ENCODE measurements at regions not wholly inside any gene's neighbourhood (a gene's known extent, or its start where the extent isn't known, plus 50 kb on each side); places are given as distances from the start of the nearest gene placed in this dataset.
"Not testable (repeated sequence)": the region's sequence is repeated elsewhere in the genome, so short reads cannot be mapped to it uniquely, and the experiment has no call there.

- not testable (repeated sequence) for DNase-seq (ENCODE audit: low read depth in 2 of 2, low spot score in 1 of 2)
Observed at GRCh38 chr1:149157409-149157808, 54.1 kb upstream of the NBPF9 start.

- not testable (repeated sequence) for DNase-seq (ENCODE audit: low read depth in 2 of 2, low spot score in 1 of 2)
Observed at GRCh38 chr1:149158308-149158707, 55.0 kb upstream of the NBPF9 start.

GRCh38 chr1:149163063-149163444 lies 59.7 kb upstream of the NBPF9 start:
- not testable (repeated sequence) for DNase-seq (ENCODE audit: low read depth in 2 of 2, low spot score in 1 of 2)

DNA sequence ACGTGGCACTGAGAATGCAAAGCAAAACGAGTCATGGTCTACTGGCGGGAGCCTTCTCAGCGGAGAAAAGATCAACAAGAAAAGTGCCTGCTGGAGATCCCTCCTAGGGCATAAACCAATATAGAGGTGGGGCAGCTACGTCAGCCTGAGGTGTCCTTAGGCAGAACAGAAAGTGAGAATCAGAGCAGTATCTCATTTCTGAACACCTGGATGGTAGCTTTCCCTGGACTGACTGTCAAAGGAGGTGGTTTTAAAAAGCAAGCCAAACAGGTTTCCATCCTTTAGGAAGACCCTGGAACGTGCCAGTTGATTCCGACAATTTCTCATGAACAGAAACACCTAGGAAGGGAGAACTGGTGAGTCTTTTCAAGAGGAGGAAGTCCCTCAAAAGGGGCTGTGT lies 71.4 kb upstream of the NBPF9 start:
- DNase-seq (ENCODE audit: low read depth in 2 of 2, low spot score in 1 of 2), result not testable (repeated sequence)

GRCh38 chr1:149175812-149176211 lies 72.5 kb upstream of the NBPF9 start:
- not testable (repeated sequence) for DNase-seq (ENCODE audit: low read depth in 2 of 2, low spot score in 1 of 2)

DNA sequence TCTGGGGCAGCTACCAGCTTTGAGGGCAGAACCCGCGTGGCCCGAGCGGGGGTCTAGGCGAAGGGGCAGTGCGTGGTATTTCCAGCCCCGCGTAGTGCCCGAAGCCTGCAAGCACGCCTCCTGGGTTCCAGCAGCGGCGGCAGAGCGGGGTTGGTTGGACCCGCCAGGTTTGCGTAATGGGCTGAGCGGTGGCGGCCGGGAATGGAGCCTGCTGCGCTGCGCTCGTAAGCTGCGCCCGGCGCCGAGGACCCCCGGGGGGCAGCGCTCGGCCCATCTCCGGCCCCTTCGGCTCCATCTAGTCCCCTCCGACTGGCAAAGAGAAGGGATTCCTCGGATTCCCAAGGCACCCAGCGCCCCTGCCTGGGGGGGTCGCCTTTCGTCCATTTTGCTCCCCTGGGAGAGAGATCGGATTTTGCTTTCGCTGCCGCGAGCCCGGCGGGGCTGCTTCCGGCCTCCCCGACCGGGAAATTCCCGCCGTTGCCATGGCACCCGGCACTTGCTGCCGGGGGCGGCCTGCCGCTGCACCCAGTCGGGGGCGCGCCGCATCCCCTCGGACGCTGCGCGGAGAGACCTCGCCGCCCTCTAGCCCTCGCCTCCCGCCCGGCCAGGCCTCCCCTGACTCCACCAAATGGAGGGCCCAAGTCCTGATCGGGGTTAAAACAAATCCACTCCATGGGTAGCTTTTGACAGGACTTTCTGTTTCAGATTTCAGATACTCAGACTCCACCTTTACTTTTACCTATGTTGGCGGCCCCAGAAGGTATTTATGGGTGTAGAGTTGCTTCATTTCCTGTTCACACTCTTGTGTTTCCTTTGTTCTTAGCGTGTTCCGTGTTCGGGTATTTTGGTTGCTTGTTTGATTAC lies 73.3 kb upstream of the NBPF9 start:
- DNase-seq (ENCODE audit: low read depth in 2 of 2, low spot score in 1 of 2), result peak; percentile 27 to 45

GRCh38 chr1:149190742-149191141 lies 87.4 kb upstream of the NBPF9 start:
- not testable (repeated sequence) for DNase-seq (ENCODE audit: low read depth in 2 of 2, low spot score in 1 of 2)

DNA sequence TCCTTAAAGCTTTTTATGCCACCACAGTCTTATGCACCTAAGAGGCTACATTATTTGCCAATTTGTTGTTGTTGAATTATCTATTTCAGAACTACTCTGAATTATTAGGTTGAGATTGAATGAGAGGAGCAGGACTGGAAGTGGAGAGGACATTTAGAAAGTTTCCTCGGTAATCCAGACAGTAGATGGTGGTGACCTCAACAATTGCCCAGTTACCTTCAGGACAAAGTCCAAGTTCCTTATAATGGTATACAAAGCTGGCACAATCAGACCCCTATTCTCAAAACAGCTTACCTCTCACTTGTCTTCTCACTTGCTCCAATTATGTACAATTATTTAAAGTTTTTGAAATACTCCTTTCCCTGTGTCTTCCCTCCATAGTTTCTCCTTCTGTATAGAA lies 93.3 kb upstream of the NBPF9 start:
- DNase-seq (ENCODE audit: low read depth in 2 of 2, low spot score in 1 of 2), result not testable (repeated sequence)

DNA sequence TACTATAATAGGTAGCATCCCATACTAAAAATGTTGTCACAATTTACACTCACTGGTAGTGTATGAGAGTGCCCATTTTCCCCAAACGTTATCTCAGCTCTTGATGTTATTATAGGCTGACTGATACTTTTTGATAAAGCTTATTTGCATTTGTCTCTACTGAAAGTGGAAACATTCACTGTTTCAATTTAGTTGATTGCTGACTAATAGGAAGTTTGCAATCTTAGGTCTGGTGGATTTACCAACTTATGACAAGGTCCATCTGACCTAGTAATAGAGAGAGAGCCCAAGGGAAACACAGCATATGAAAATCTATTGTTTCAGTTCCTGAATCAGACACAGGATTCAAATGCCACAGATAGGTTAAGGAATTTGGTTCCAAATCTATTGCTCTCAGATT lies 97.2 kb upstream of the NBPF9 start:
- DNase-seq (ENCODE audit: low read depth in 2 of 2, low spot score in 1 of 2), result not testable (repeated sequence)

DNA sequence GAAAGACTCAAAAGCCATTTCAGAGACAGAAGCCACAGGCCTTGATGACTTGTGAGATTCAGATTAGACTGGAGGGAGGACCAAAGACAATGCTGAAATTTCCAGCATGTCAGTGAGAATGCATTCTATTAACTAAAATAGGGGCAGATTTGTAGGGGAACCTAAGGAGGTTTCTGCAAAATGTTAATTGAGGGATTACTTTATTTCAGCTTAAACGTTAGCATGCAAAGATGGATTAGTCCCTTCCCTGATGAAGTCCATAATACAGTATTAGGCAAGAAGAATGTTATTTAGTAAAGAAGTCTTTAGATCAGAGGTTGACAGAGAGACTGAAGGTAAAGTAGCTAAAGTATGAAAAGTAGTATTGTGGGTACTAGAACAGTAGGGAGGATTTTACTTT lies 98.9 kb upstream of the NBPF9 start:
- DNase-seq (ENCODE audit: low read depth in 2 of 2, low spot score in 1 of 2), result not testable (repeated sequence)

GRCh38 chr1:149204396-149204795 lies 101.0 kb upstream of the NBPF9 start:
- DNase-seq (ENCODE audit: low read depth in 2 of 2, low spot score in 1 of 2), result not testable (repeated sequence)

DNA sequence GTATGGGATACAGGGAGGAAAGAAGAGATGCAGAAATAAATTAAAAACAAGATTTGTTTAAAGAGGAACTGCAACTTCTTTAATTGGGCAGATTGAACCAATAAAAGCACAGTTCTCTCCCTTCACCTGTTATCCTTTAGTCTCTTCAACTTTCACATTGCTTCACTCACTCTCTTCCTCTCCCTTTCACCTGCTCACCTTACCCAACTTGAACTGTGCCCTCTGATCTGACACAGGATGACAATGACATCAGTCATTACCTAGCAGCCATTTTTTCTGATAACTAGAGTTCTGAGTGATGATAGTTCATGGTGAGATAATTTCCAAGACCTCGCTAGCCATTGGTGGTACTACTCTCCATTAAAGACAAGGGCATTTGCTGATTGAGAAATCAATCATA lies 105.5 kb upstream of the NBPF9 start:
- DNase-seq (ENCODE audit: low read depth in 2 of 2, low spot score in 1 of 2), result not testable (repeated sequence)

DNA sequence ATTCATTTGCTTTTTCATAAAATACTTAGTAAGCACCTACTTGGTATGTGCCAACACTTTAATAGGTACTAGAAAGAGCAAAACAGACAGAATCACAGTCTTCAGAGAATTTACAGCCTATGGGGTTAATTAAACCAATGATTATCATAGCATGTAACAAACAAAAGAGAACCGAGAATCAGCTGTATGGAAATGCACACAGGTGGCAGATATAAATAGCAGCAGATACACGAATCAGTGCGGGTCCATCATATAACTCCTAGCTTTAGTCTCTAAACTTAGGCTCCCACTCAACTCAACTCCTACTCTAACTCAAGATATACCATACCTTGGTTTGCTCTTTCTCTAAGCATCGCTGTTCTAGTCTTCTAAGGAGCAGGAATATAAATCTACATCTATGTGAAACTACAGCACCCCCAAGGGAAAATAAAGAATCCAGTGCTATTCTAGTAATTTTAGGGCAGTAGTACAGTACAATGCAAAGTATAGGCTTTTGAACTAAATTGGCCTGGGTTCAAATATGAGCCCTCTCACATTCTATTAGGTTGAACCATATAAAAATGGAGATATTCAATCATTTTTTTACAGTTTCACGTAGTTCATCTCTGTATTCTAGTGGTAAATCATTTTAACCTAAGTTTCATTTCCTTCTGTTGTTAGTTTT lies 108.5 kb upstream of the NBPF9 start:
- DNase-seq (ENCODE audit: low read depth in 2 of 2, low spot score in 1 of 2), result not testable (repeated sequence)

DNA sequence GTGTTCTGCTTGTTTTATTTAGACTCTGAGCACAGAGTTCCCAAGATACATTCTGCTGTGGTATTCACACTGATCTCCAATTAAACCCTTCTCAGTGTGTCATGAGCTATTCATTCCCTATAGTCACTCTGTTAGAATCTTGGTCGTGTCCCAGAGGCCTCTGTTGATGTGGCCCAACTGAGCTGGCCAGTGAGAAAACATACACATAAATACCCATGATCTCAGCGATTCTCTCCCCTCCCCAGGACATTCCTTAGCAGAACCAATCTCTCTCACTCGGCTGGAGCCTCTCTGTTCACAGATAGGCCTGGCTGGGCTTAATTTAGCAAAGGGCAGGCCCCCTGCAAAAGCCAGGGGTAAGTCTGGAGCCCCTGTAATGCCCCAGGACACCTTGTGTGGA lies 109.6 kb upstream of the NBPF9 start:
- DNase-seq (ENCODE audit: low read depth in 2 of 2, low spot score in 1 of 2), result not testable (repeated sequence)

DNA sequence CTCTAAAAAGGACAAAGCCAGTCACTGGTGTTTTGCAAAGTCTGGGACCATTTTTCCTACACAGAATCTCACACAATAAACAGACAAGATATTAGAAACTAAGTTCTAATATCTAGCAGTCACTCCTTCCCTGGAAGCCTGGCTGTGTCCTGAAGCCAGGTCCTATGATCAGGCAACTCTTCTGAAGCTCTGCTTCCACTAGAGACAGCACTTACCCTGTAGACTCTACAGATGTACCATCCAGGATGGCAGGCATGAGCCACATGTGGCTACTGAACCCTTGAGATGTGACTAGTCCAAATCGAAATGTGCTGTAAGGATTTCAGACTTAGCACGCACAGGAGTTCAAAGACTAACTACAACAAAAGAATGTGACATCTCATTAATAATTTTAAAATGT lies 110.3 kb upstream of the NBPF9 start:
- not testable (repeated sequence) for DNase-seq (ENCODE audit: low read depth in 2 of 2, low spot score in 1 of 2)

- DNase-seq (ENCODE audit: low read depth in 2 of 2, low spot score in 1 of 2), result not testable (repeated sequence)
Observed at GRCh38 chr1:149218080-149218988, 115.0 kb upstream of the NBPF9 start.

DNA sequence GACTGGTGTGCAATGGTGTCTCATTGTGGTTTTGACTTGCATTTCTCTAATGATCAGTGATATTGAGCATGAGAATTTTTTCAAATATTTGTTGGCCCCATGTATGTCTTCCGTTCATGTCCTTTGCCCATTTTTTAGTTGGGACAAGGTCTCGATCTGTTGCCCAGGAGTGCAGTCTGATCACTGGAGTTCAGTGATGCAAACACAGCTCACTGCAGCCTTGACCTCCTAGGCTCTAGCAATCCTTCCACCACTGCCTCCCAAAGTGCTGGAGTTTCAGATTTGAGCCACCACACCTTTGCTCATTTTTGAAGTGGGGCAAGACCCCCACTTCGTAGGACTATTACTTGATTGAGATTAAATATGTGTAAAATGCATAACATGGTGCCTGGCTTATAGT lies 116.2 kb upstream of the NBPF9 start:
- DNase-seq (ENCODE audit: low read depth in 2 of 2, low spot score in 1 of 2), result not testable (repeated sequence)

DNA sequence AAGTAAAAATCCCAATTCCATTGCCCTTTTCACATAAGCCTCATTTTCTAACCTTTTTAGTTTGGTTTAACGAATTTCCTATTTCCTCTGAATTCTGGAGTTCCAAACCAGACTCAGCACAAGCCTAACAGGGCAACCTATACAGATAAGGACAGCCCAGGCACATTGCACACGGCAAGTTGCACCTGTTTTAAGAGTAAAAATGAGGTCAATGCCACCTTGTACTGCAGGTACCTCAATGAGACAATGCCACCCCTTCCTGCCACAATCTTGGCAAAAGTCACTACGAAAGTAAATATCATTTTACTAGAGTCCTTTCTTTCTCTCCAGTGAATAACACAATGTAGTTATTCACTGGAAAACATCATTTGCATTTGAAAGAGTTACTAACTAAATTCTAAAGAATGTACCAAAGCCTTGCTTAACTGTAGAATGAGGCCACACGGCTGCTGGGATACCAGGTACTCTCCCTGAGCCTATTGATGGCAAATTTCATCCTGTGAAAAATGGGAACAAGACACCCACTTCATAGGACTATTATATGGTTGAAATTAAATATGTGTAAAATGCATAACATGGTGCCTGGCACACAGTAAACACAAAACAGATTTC lies 117.2 kb upstream of the NBPF9 start:
- DNase-seq (ENCODE audit: low read depth in 2 of 2, low spot score in 1 of 2), result not testable (repeated sequence)

GRCh38 chr1:149227933-149228665 lies 124.7 kb upstream of the NBPF9 start:
- DNase-seq (ENCODE audit: low read depth in 2 of 2, low spot score in 1 of 2), result not testable (repeated sequence)

All from stimulated activated CD8-positive, alpha-beta memory T cell treated with anti-CD3 and anti-CD28 coated beads, Interleukin-4, amount 100 ng/mL, for 1 hour (primary cell).